Activated CD4-positive, CD25-positive, alpha-beta regulatory T cell treated with anti-CD3 and anti-CD28 coated beads, Interleukin-2, amount 50 U/mL, for 72 hours (primary cell): ENCODE measurements at regions not wholly inside any gene's neighbourhood (a gene's known extent, or its start where the extent isn't known, plus 50 kb on each side); places are given as distances from the start of the nearest gene placed in this dataset.
"Not testable (repeated sequence)": the region's sequence is repeated elsewhere in the genome, so short reads cannot be mapped to it uniquely, and the experiment has no call there.

ENCODE experiments used
- DNase-seq: peaks from one replicate; pipeline ENCODE4 v3.0.0; 2021

GRCh38 chr20:56773749-56774148 is 144.6 kb downstream of the TFAP2C start:
- DNase-seq: no peak

DNA sequence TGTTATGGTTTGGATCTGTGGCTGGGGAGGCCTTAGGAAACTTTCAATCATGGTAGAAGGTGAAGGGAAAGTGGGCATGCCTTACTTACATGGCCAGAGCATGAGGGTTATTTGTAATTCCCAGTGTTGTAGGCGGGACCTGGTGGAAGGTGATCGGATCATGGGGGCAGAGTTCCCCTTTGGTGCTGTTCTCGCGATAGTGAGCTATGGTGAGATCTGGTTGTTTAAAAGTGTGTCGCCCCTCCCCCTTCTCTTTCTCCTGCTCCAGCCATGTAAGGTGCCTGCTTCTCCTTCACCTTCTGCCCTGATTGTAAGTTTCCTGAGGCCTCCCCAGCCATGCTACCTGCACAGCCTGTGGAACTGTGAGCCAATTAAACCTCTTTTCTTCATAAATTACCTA is 145.8 kb downstream of the TFAP2C start:
- DNase-seq: no peak

GRCh38 chr20:56776345-56776744 is 147.2 kb downstream of the TFAP2C start:
- no peak for DNase-seq

- DNase-seq: no peak
Measured at GRCh38 chr20:56778765-56779195, 149.7 kb downstream of the TFAP2C start.

GRCh38 chr20:56779452-56780143 is 150.5 kb downstream of the TFAP2C start:
- DNase-seq: no peak

DNA sequence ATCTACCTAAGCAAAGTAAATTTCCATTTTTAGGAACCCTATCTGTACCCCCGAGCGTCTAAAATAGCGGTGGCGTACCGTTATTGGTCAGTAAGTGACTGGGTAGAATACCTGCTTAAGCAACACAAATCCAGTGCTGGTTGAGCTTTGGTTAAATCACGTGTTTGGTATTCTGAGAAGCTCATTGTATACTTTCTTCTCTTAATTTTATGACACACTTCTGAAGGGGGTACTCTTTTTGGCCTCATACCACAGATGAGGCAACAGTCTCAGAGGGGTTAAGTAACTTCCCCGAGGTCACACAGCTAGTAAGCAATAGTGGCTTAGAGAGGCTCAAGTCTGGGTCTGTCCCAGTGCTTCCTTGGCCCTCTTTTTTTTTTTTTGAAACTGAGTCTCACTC is 151.2 kb downstream of the TFAP2C start:
- DNase-seq: no peak

GRCh38 chr20:56781108-56781739 is 152.1 kb downstream of the TFAP2C start:
- no peak for DNase-seq

- DNase-seq: not testable (repeated sequence)
Measured at GRCh38 chr20:56781987-56782560, 153.0 kb downstream of the TFAP2C start.

DNA sequence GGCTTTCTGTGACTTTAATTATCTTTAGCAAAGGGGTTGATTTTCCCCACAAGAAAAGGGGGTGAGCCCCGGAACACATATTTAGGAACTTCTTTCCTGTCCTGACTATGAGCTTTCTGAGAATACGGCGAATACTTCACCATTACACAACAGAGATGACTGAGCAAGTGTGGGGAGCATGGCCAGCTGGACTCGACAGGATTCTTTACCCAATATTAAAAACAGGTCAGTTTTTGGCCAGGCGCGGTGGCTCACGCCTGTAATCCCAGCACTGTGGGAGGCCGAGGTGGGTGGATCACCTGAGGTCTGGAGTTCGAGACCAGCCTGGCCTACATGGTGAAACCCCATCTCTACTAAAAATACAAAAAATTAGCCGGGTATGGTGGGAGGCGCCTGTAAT is 153.7 kb downstream of the TFAP2C start:
- DNase-seq: not testable (repeated sequence)

GRCh38 chr20:56783826-56784225 is 154.7 kb downstream of the TFAP2C start:
- no peak for DNase-seq

- no peak for DNase-seq
Measured at GRCh38 chr20:56786503-56786902, 157.4 kb downstream of the TFAP2C start.

DNA sequence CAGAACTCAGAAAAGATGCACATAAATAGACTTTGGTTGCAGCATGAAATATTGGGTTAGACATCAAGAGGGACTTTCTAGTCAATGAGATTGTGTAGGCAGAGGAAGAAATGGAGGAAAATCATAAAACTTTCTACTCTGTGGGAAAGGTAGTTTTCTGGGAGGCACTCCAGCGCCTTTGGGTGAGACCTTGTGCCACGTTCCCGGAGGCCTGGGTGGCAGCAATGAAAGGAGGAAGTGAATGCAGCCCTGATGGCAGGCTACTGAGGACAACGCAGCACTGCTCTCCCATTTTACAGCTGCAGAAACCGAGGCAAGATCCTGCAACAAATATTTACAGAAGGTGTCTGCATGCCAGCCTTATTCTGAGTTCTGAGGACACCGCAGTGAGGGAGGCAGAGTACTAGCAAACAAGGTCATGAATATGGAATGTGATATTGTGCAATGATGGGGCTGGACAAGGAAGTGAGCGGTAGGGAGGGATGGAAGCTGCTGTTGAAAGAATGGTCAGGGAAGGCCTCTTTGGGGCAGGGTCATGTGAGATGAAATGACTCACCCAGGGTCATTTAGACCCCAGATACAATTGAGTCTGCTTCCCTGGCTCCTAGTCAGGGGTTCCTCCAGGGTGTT is 159.1 kb downstream of the TFAP2C start:
- DNase-seq: no peak

- DNase-seq: no peak
Measured at GRCh38 chr20:56788671-56789610, 159.8 kb downstream of the TFAP2C start.

DNA sequence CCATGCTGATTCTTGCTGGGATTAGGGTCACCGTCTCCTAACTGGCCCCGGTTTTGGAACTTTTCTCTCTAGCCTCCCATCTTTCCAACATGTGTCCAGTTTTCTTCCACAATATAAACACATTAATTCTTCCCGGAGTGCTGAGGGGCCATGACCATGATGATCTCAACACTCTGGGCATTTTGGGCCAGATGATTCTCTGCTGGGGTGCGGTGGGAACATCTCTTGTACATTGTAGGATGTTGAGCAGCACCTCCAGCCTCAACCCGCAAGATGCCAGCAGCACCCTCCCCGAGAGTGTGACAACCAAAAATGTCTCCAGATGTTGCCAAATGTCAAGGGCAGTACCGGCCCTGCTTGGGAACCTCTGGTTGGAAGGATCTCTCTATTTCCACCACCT is 164.8 kb downstream of the TFAP2C start:
- no peak for DNase-seq

- DNase-seq: no peak
Measured at GRCh38 chr20:56795492-56795891, 166.4 kb downstream of the TFAP2C start.

- DNase-seq: no peak
Measured at GRCh38 chr20:56796345-56796744, 167.2 kb downstream of the TFAP2C start.

DNA sequence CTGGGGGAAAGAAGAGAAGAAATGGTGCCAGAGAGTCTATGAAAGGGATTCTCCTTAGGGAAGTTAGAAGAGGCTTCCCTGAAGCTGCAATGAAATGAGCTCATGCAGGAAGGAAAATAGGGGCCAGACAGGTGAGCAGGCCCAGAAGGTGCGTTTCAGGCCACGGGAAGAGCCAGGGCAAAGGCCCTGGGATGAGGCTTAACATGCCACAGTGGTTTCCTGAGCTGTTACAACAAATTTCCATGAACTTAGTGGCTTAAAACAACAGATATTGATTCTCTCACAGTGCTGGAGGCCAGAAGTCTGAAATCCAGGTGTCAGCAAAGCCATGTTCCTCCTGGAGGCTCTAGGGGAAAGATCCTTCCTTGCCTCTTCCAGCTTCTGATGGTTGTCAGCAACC is 167.9 kb downstream of the TFAP2C start:
- no peak for DNase-seq

DNA sequence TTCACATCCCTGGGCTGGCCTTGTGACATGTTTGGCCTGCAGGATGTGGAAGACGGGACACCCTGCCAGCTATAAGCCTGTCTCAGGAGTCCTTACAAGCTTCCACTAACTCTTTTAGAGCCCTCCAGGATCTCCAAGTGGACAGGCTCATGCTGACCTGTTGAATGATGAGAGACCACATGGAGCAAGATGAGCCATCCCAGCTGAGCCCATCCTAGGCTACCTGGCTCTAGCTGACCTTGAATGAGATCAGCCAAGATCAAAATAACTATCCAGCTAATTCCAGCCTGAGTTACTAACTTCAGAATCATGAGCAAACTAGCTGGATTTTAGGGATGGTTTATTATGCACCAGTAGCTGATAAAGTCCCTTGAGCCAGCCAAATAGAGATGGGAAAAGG is 169.5 kb downstream of the TFAP2C start:
- no peak for DNase-seq

DNA sequence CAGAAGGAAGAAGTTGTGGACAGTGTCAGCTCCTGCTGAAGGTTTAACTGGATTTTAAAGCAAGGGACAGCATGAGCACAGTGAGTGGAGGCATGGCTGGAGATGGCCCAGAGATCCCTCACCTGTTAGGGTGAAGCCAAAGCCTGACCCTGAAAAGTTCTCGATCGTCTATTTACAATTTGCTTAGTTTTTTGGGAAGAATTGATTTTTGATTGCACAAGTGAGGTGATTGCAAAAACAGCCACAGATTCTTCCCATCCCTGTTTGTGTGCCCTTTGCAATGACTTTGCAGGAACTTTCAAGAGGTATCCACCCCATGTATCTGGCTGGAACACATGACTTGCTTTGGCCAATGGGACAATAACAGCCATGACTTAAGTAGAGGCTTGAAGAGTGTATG is 170.1 kb downstream of the TFAP2C start:
- DNase-seq: no peak

GRCh38 chr20:56800088-56800487 is 171.0 kb downstream of the TFAP2C start:
- DNase-seq: no peak

DNA sequence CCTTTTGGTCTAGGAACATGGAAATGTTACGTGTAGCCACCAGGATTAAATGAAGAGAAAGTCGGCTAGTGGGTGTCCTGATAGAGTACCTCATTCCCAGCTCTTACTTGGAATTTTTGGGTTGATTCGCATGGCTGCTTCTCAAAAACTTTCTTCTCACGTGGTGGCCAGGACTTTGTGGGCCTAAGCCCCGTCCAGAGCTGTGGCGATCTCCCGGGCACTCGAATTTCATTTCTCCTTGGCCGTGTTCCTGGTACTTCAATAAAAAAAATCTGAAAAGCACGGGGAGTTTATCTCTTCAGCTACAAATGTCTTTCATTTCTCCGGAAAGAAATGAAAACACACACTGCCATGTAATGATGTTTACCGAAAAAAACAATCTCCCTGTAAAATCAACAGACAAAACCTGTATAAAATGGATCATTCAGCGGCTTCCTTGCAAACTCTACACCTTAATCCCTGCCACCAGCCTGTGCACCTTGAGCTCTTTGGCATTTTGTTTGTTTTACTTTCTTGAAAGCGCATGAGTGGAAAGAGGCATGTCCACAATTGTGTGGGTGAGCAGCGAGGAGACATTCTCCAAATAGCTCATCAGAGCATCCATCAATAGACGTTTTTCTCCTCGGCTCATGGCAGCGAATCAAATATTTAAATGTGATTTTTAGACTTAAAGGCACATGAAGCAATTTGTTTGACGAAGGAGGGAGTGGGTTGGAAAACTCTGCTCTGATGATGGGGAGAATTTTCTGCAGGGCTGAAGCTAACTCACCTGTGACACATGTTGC is 173.1 kb downstream of the TFAP2C start:
- no peak for DNase-seq

DNA sequence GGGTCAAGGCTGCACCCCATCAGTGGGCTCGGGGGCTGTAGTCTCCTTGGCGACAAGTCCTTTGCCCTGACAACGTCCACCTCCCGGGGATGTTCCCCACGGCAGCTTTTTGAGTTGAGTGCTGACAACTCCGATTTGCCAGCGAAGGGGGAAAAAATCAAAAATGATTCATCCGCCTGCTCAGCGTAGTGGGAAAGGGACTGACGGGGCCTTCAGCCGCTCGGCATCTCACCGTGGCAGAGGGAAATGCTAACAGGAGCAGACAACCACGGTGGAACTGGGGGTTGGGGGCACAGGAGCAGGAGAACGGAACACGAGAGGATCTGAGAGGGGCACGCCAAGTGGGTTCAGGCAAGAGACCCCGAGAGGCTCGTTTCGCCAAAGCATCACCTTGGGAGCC is 173.7 kb downstream of the TFAP2C start:
- no peak for DNase-seq
